ENCODE measurements at regions not wholly inside any gene's neighbourhood (a gene's known extent, or its start where the extent isn't known, plus 50 kb on each side); places are given as distances from the start of the nearest gene placed in this dataset.
"Not testable (repeated sequence)": the region's sequence is repeated elsewhere in the genome, so short reads cannot be mapped to it uniquely, and the experiment has no call there.

- no peak for DNase-seq (ENCODE audit: extremely low read depth, low read depth, low spot score)
Measured at GRCh38 chr2:223283329-223283728, 231.3 kb downstream of the KCNE4 start.

- DNase-seq (ENCODE audit: extremely low read depth, low read depth, low spot score), result no peak
Measured at GRCh38 chr2:223283771-223284170, 231.8 kb downstream of the KCNE4 start.

DNA sequence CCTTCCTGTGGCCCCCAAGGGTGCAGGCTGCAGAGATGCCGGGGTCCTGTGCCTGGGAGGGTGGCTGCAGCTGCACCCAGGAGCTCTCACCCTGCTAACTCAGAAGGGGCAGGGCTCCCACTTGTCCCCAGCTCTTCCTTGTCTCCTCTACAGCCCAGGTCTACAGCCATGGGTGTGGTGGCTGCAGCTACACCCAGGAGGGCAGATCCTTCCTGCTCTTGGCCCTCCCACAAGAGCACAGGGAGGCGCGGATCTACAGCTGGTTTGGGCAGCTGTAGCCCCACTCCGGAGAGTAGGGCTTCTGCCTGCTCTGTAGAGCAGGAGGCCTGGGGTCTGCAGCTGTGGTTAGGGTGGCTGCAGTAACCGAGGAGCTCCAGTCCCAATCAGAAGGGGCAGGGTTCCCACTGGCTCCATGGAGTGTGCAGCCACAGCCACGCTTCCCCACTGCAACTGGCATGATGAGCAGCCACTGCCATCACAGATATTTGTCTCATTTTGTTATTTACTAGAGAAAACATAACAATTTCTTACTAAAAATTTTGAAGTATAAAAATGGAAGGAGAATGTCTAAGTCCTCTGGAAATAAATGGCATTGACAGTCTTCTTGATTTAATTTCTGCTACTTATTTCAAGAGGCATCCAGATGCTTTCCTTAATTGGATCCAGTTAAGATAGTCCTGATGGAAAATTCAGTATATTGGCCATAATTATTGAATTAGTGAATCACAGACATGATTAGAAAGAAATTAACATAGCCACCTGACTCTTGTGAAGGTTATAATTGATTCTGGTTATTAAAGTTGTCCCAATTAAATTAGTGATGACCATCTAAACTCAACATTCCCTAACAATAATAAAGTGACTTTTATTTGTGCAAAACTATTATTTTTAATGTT is 233.6 kb downstream of the KCNE4 start:
- DNase-seq (ENCODE audit: extremely low read depth, low read depth, low spot score), result no peak

- DNase-seq (ENCODE audit: extremely low read depth, low read depth, low spot score), result no peak
Measured at GRCh38 chr2:223294756-223295155, 242.8 kb downstream of the KCNE4 start.

DNA sequence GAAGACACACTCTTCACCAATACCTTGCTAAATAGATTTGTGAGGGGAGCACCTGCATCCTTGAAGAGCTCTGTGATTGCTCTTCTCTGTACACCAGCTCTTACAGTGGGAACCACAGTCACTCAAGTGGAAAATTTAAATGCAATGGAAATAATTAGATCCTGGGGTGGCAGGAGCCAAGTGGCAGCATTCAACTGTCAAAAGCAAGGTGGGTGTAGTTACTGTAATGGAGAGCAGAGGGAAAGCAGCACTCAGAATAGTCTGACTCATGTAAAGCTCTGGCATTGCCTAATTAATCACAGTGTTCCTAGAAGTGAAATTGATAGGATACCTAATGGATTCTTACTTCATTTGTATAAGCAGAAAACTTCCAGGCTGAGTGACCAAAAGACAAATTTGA is 245.8 kb downstream of the KCNE4 start:
- DNase-seq (ENCODE audit: extremely low read depth, low read depth, low spot score), result no peak

GRCh38 chr2:223298329-223298728 is 246.3 kb downstream of the KCNE4 start:
- DNase-seq (ENCODE audit: extremely low read depth, low read depth, low spot score), result not testable (repeated sequence)

DNA sequence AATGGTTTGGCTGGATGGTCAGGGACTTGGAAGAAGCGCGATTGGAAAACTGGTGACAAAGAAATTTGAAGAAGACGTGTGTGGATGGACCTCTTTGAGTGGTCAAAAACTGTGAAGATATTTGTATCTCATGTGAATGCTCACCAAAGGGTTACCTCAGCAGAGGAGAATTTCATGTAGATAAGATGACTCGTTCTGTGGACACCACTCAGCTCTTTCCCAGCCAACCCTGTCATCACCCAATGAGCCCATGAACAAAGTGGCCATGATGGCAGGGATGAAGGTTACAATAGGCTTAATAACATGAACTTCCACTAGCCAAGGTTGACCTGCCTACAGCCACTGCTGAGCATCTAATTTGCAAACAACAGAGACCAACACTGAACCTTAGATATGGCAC is 248.3 kb downstream of the KCNE4 start:
- DNase-seq (ENCODE audit: extremely low read depth, low read depth, low spot score), result no peak

DNA sequence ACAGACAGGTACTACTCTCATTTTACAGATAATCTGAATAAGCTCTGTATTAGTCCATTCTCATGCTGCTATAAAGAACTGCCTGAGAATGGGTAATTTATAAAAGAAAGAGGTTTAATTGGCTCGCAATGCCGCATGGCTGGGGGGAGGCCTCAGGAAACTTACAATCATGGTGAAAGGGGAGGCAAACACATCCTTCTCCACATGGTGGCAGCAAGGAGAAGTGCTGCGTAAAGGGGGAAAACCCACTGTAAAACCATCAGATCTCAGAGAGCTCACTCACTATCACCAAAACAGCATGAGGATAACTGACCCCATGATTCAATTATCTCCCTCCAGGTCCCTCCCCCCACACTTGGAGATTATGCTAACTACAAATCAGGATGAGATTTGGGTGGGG is 254.4 kb downstream of the KCNE4 start:
- DNase-seq (ENCODE audit: extremely low read depth, low read depth, low spot score), result no peak

- no peak for DNase-seq (ENCODE audit: extremely low read depth, low read depth, low spot score)
Measured at GRCh38 chr2:223311889-223312680, 260.1 kb downstream of the KCNE4 start.

DNA sequence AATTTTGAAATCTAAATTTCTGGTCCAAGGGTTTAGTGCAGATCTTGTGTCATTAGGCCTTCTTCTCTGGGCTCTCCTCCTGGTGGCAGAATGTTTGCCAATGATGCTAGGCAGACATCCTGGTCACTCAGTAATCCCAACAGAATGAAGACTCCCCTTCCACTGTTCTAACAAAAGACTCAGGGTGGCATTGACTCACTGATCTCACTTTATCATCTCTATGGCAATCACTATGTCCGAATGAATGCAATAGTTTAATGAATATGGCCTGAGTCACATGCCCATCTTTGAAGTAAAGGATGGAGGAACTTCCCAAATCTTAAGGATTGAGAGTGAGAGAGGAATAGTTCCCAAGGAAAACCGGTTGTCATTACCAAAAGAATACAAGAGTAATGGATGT is 261.1 kb downstream of the KCNE4 start:
- no peak for DNase-seq (ENCODE audit: extremely low read depth, low read depth, low spot score)

DNA sequence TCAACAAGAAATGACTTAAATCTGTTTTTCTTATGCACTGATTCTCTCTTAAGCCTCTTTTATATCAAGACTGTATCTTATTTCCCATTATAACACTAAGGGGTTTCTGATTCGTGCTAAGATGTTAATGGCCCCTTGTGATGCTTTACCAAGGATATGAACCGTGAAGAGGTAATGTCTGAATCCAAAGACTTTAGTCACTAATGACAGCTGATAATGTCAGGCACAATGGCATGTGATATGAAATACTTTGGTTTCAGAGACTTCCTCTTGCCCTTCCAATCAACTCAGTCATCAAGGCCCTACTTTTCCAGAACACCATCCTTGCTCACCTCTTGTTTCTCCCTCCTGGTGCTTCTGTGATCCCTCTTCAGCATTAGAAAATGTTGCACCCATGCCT is 262.8 kb downstream of the KCNE4 start:
- no peak for DNase-seq (ENCODE audit: extremely low read depth, low read depth, low spot score)

GRCh38 chr2:223315813-223316212 is 263.8 kb downstream of the KCNE4 start:
- no peak for DNase-seq (ENCODE audit: extremely low read depth, low read depth, low spot score)

GRCh38 chr2:223316342-223316741 is 264.4 kb downstream of the KCNE4 start:
- no peak for DNase-seq (ENCODE audit: extremely low read depth, low read depth, low spot score)

DNA sequence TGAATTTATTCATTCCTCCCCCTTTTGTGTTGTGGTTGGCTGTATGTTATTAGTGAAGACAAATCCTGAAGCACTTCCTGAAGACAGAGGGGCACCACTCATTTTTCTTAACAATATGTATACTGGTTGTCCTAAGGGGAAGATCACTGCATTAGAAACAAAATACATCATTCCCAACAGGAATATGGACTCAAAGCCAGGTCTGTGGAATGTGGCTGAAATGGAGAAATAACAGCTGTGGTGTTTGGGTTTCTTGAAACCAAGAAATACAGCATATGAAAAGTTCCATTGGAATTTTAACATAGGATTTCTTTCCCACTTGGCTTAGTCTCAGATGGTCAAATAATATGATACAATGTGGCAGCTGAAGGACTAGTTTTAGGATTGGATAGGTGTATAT is 267.6 kb downstream of the KCNE4 start:
- DNase-seq (ENCODE audit: extremely low read depth, low read depth, low spot score), result no peak

DNA sequence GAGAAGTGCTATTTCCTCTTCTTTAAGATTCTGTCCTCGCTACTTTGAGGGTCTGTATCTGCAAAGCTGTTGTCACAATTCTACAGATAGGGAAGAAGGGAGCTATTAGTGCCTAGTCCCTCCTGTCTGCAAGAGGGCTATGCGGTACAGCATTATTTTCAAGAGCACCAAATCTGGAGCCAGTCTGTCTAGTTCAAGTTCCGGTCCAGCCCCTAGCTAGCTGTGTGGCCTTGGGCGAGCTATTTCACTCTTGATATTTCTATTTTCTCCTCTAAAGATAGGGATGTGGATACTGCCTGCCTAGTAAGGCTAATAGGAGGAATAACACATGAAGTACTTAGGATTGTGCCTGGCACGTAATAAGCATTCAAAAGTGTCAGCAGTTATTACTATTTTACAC is 272.4 kb downstream of the KCNE4 start:
- no peak for DNase-seq (ENCODE audit: extremely low read depth, low read depth, low spot score)

GRCh38 chr2:223328578-223328977 is 273.6 kb downstream of the SCG2 start:
- DNase-seq (ENCODE audit: extremely low read depth, low read depth, low spot score), result no peak

- DNase-seq (ENCODE audit: extremely low read depth, low read depth, low spot score), result not testable (repeated sequence)
Measured at GRCh38 chr2:223330747-223331146, 271.4 kb downstream of the SCG2 start.

- no peak for DNase-seq (ENCODE audit: extremely low read depth, low read depth, low spot score)
Measured at GRCh38 chr2:223338016-223338415, 264.1 kb downstream of the SCG2 start.

DNA sequence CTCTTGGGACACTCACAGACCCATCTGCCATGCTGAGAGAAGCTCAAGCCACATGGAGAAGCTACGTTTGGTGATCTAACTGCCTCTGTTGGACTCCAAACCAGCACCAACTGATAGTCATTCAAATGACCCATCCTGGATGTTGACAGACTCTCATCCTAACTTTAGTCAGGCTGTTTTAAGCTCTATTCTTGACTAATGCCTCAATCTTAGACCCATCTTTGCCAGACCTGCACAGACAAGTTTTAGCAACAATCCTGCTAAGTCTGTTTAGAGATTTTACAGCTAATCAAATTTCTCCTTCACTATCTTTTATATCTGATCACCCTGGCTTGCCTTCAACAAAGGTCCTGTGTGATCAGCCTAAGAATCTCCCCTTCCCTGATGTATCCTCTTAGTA is 245.1 kb downstream of the SCG2 start:
- DNase-seq (ENCODE audit: extremely low read depth, low read depth, low spot score), result no peak

- DNase-seq (ENCODE audit: extremely low read depth, low read depth, low spot score), result no peak
Measured at GRCh38 chr2:223363085-223363484, 239.1 kb downstream of the SCG2 start.

- DNase-seq (ENCODE audit: extremely low read depth, low read depth, low spot score), result no peak
Measured at GRCh38 chr2:223365158-223365679, 236.9 kb downstream of the SCG2 start.

DNA sequence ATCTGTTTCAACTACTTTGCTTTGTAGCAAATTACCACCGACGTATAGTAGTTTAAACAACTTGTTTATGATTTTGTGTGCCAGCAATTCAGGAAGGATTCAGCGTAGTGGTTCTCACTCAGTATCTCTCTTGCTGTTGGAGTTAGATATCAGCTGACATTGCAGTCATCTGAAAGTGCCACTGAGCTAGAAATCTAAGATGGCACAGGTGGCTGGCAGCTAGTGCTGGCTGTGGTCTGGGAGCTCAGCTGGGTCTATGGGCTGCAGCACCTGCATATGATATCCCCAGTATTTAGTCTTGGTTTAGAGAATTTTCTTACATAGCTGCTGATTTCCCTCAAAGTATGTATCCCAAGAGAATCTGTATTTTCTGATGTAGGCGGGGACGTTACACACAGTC is 235.6 kb downstream of the SCG2 start:
- no peak for DNase-seq (ENCODE audit: extremely low read depth, low read depth, low spot score)
